H1 (cell line): ENCODE measurements at regions not wholly inside any gene's neighbourhood (a gene's known extent, or its start where the extent isn't known, plus 50 kb on each side); places are given as distances from the start of the nearest gene placed in this dataset.
"Not testable (repeated sequence)": the region's sequence is repeated elsewhere in the genome, so short reads cannot be mapped to it uniquely, and the experiment has no call there.

ENCODE experiments used
- CTCF ChIA-PET: fragments of 300-600 bp; sonication (Branson Sonifier 250); formaldehyde crosslinking; loops from one replicate; lab custom pipeline; 2021; ENCODE audit not compliant: partially characterized antibody; lab: Charles Lee
- POLR2A ChIA-PET: fragments of 300-600 bp; sonication (Branson Sonifier 250); formaldehyde crosslinking; loops from one replicate; lab custom pipeline; 2021; ENCODE audit warnings: inconsistent platforms; ENCODE audit not compliant: partially characterized antibody; lab: Charles Lee
- DNase-seq, 2 experiments: peaks; one replicate each; pipeline versions ENCODE4 v3.0.0 to v3.0.0-alpha.2; 2010 to 2022; ENCODE audit warnings: low spot score in 2 of 2, low read depth in 1 of 2, mixed read lengths in 1 of 2
- FAIRE-seq: peaks from 2 replicates; lab custom pipeline; 2011; peaks lifted over from hg19 to GRCh38; lab: Jason Lieb, UNC
- H2AFZ ChIP-seq: 2 replicates; pipeline ENCODE4 v1.8.1; 2012; ENCODE audit warnings: low read length, inconsistent platforms
- H2AK5ac ChIP-seq: 2 replicates; pipeline ENCODE4 v1.6.1; 2013; ENCODE audit warnings: low read depth, low read length
- H2BK120ac ChIP-seq: replicated peaks from 2 replicates; pipeline ENCODE3; 2013; ENCODE audit warnings: low read depth, low read length, inconsistent platforms
- H2BK12ac ChIP-seq: 2 replicates; pipeline ENCODE4 v1.6.1; 2013; ENCODE audit warnings: low read depth, low read length
- H2BK15ac ChIP-seq: 2 replicates; pipeline ENCODE4 v1.6.1; 2013; ENCODE audit warnings: low read length
- H2BK20ac ChIP-seq: 2 replicates; pipeline ENCODE4 v1.6.1; 2013; ENCODE audit warnings: low read length
- H2BK5ac ChIP-seq: 2 replicates; pipeline ENCODE4 v1.6.1; 2013; ENCODE audit warnings: low read depth, low read length
- H3K14ac ChIP-seq: 2 replicates; pipeline ENCODE4 v1.6.1; 2013; ENCODE audit warnings: inconsistent platforms; ENCODE audit not compliant: insufficient read length
- H3K18ac ChIP-seq: 2 replicates; pipeline ENCODE4 v1.6.1; 2013; ENCODE audit warnings: low read length; ENCODE audit errors: extremely low read depth
- H3K23ac ChIP-seq: 2 replicates; pipeline ENCODE4 v1.6.1; 2013; ENCODE audit warnings: inconsistent platforms; ENCODE audit not compliant: insufficient read length
- H3K23me2 ChIP-seq: 2 replicates; pipeline ENCODE4 v1.6.1; 2013; ENCODE audit warnings: low read depth, low read length
- H3K27ac ChIP-seq: 2 replicates; pipeline ENCODE4 v1.6.1; 2011; ENCODE audit warnings: low read depth, low read length, inconsistent platforms
- H3K27me3 ChIP-seq, 4 experiments: replicated peaks in 1 of 4; 1 replicate in 1 of 4; 2 replicates in 3 of 4; pipeline versions ENCODE4 v1.6.1 to v1.8.1; 2011 to 2013; ENCODE audit warnings: low read length in 3 of 4, mild to moderate bottlenecking in 3 of 4, inconsistent platforms in 2 of 4, mixed read lengths in 2 of 4, moderate library complexity in 1 of 4; ENCODE audit not compliant: control insufficient read depth in 3 of 4, insufficient read depth in 3 of 4; ENCODE audit errors: extremely low read depth in 1 of 4
- H3K36me3 ChIP-seq, 4 experiments: 2 replicates each; pipeline versions ENCODE4 v1.6.1 to v1.8.1; 2011 to 2013; ENCODE audit warnings: mild to moderate bottlenecking in 4 of 4, low read length in 3 of 4, moderate library complexity in 2 of 4, control low read depth in 1 of 4, inconsistent platforms in 1 of 4; ENCODE audit not compliant: insufficient read depth in 4 of 4, control insufficient read depth in 2 of 4
- H3K4ac ChIP-seq: replicated peaks from 2 replicates; pipeline ENCODE3; 2013; ENCODE audit warnings: low read length, low read depth, mixed read lengths, inconsistent platforms; ENCODE audit not compliant: insufficient read length
- H3K4me1 ChIP-seq, 4 experiments: replicated peaks in 1 of 4; 1 replicate in 1 of 4; 2 replicates in 3 of 4; pipeline versions ENCODE4 v1.6.1 to v1.8.1; 2011 to 2013; ENCODE audit warnings: low read length in 3 of 4, inconsistent platforms in 2 of 4, mixed read lengths in 1 of 4; ENCODE audit not compliant: insufficient read depth in 4 of 4, control insufficient read depth in 3 of 4
- H3K4me2 ChIP-seq, 2 experiments: 2 replicates each; pipeline versions ENCODE4 v1.6.1 to v1.8.1; 2011 to 2013; ENCODE audit warnings: low read depth in 2 of 2, low read length in 2 of 2, control low read depth in 1 of 2, inconsistent platforms in 1 of 2, mild to moderate bottlenecking in 1 of 2; ENCODE audit not compliant: insufficient read depth in 1 of 2
- H3K4me3 ChIP-seq, 4 experiments: fragments of 200-600, 300-600 bp in 1 of 4; sonication (generic), shearing (Covaris generic), sonication (Bioruptor Twin) in 1 of 4; 2 replicates each; pipeline versions ENCODE4 v1.5.1 to v1.8.1; 2011 to 2016; ENCODE audit warnings: low read length in 4 of 4, low read depth in 3 of 4, control low read depth in 2 of 4, inconsistent platforms in 2 of 4, mild to moderate bottlenecking in 2 of 4, mixed read lengths in 1 of 4, moderate library complexity in 1 of 4; ENCODE audit not compliant: insufficient read depth in 2 of 4; ENCODE audit errors: extremely low read depth in 1 of 4
- H3K56ac ChIP-seq: replicated peaks from 2 replicates; pipeline ENCODE3; 2013; ENCODE audit warnings: low read depth, mild to moderate bottlenecking, mixed read lengths, low read length, inconsistent platforms; ENCODE audit not compliant: insufficient read length
- H3K79me1 ChIP-seq: 2 replicates; pipeline ENCODE4 v1.6.1; 2013; ENCODE audit warnings: low read depth, low read length, control low read depth
- H3K79me2 ChIP-seq, 2 experiments: 2 replicates each; pipeline versions ENCODE4 v1.6.1 to v1.8.1; 2012 to 2013; ENCODE audit warnings: low read length in 2 of 2, mild to moderate bottlenecking in 2 of 2, inconsistent platforms in 1 of 2; ENCODE audit not compliant: insufficient read depth in 2 of 2, control insufficient read depth in 1 of 2
- H3K9ac ChIP-seq, 4 experiments: replicated peaks in 1 of 4; 1 replicate in 1 of 4; 2 replicates in 3 of 4; pipeline versions ENCODE4 v1.6.1 to v1.8.1; 2011 to 2013; ENCODE audit warnings: low read depth in 3 of 4, low read length in 3 of 4, control low read depth in 2 of 4, mild to moderate bottlenecking in 2 of 4, moderate library complexity in 2 of 4, inconsistent platforms in 1 of 4; ENCODE audit errors: extremely low read depth in 1 of 4
- H3K9me3 ChIP-seq, 2 experiments: 2 replicates each; pipeline versions ENCODE4 v1.6.1 to v1.8.1; 2012 to 2013; ENCODE audit warnings: mild to moderate bottlenecking in 2 of 2, moderate library complexity in 2 of 2, control low read depth in 1 of 2, inconsistent platforms in 1 of 2, low read depth in 1 of 2, low read length in 1 of 2, mixed read lengths in 1 of 2; ENCODE audit not compliant: insufficient read depth in 2 of 2
- H4K20me1 ChIP-seq, 2 experiments: replicated peaks in 1 of 2; 2 replicates each; pipeline versions ENCODE3 to v1.8.1; 2011 to 2013; ENCODE audit warnings: inconsistent platforms in 2 of 2, low read length in 2 of 2, mild to moderate bottlenecking in 1 of 2; ENCODE audit not compliant: insufficient read depth in 2 of 2, control insufficient read depth in 1 of 2
- H4K5ac ChIP-seq: 2 replicates; pipeline ENCODE4 v1.6.1; 2013; ENCODE audit warnings: low read length, low read depth, mixed read lengths, inconsistent platforms; ENCODE audit not compliant: insufficient read length
- H4K8ac ChIP-seq: 2 replicates; pipeline ENCODE4 v1.8.0; 2013; ENCODE audit warnings: mild to moderate bottlenecking, moderate library complexity, low read length, inconsistent platforms; ENCODE audit not compliant: insufficient read depth; ENCODE audit errors: extremely low read depth
- H4K91ac ChIP-seq: replicated peaks from 2 replicates; pipeline ENCODE3; 2013; ENCODE audit warnings: low read length, mixed read lengths, inconsistent platforms; ENCODE audit not compliant: insufficient read length
- WGBS, 2 experiments: shearing (Covaris generic) in 1 of 2; methylation state at CpG; one replicate each; pipeline versions ENCODE4 v1.1.6 to v1.1.7; 2013 to 2015; ENCODE audit warnings: low lambda C conversion rate in 2 of 2, mixed read lengths in 2 of 2, inconsistent platforms in 1 of 2, low coverage in 1 of 2, missing lambda C conversion rate in 1 of 2; ENCODE audit not compliant: insufficient replicate concordance in 2 of 2, insufficient coverage in 1 of 2, insufficient read length in 1 of 2; ENCODE audit errors: extremely low coverage in 1 of 2, missing lambda C conversion rate in 1 of 2; 5-methylcytosine and 5-hydroxymethylcytosine counted together

DNA sequence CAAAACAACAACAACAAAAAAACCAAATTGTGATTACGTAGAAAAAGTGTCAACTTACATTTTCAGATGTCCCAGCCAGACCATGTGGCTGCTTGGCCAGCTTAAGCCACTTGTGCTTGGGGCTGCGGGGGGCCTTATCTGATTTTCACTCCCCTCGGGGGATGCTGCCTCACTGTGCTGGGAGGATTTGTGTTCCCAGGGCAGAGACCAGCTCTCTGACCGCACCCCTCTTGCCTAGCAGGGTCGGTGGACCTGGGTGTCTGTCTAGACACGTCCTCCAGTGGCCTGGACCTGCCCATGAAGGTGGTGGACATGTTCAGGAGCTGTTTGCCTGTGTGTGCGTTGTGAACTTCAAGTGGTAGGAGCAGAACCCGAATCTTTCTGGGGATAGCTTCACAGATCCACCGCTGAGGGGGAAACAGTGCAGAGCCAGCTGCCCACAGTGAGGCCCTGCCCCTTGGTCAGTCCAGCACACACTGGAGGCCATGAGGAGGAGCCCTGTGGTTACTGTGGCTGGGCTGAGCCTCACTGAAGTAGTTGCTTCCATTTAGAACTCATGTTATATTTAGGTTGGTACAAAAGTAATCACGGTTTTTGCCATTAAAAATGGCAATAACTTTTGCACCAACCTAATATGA lies 173.9 kb downstream of the ADRA2C start:
- H3K79me1 ChIP-seq, H3K23me2 ChIP-seq, H2BK20ac ChIP-seq, H2BK12ac ChIP-seq, H4K8ac ChIP-seq, H3K56ac ChIP-seq, H3K4me1 ChIP-seq, H3K18ac ChIP-seq, H2BK15ac ChIP-seq, H3K9me3 ChIP-seq, FAIRE-seq, H3K27ac ChIP-seq, H3K4me3 ChIP-seq, H2AFZ ChIP-seq, H4K20me1 ChIP-seq, H3K27me3 ChIP-seq, H3K23ac ChIP-seq, H2BK120ac ChIP-seq, H4K5ac ChIP-seq, H3K14ac ChIP-seq, H3K4ac ChIP-seq, H3K79me2 ChIP-seq, H2AK5ac ChIP-seq, H3K36me3 ChIP-seq, H3K9ac ChIP-seq, H3K4me2 ChIP-seq, DNase-seq, H4K91ac ChIP-seq: not testable (repeated sequence)
- WGBS, 2 experiments = 81% methylated on average over 9 of the region's 10 CpGs; no CpG with 5 or more reads in 1 of the 2 experiments
- peak overlapping the region; percentile 71; the same call in 1 of the 2 replicates for H2BK5ac ChIP-seq
- CTCF ChIA-PET = interaction anchor here (0.6 to 2.0 kb wide), 7 partner anchors 9 to 175 kb away, joined by 3 to 7 read pairs (median 4); no protein-coding TSS in a partner anchor
- POLR2A ChIA-PET = interaction anchor here (1.1 kb wide), 1 partner anchor 10 kb away, joined by 3 read pairs; no protein-coding TSS in a partner anchor
